ENCODE measurements at regions not wholly inside any gene's neighbourhood (a gene's known extent, or its start where the extent isn't known, plus 50 kb on each side); places are given as distances from the start of the nearest gene placed in this dataset.

DNA sequence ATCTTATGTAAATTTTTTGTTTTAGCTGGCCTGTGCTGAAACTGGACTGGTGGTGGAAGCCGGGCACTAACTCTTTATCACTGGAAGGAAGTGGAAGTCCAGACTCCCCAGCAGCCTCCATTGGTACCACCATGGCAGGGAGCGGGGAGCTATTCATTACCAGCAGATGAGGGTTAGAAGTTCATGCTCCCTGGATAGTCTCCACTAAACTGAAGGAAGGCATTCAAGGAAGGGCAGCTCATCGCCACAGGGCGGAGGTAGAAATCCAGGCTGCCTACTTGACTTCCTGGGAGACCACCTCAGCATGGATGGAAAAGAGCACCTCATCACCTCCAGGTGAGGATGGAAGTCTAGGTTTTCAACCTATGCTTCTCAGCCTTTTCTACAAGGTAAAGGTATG lies 130.9 kb downstream of the SLC16A9 start:
- TF ChIP-seq, protein P1, sequence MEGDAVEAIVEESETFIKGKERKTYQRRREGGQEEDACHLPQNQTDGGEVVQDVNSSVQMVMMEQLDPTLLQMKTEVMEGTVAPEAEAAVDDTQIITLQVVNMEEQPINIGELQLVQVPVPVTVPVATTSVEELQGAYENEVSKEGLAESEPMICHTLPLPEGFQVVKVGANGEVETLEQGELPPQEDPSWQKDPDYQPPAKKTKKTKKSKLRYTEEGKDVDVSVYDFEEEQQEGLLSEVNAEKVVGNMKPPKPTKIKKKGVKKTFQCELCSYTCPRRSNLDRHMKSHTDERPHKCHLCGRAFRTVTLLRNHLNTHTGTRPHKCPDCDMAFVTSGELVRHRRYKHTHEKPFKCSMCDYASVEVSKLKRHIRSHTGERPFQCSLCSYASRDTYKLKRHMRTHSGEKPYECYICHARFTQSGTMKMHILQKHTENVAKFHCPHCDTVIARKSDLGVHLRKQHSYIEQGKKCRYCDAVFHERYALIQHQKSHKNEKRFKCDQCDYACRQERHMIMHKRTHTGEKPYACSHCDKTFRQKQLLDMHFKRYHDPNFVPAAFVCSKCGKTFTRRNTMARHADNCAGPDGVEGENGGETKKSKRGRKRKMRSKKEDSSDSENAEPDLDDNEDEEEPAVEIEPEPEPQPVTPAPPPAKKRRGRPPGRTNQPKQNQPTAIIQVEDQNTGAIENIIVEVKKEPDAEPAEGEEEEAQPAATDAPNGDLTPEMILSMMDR (IDR thresholded peaks at IDR 0.05; ENCODE audit: low read depth, low read length), result no peak
- TF ChIP-seq EZH2phosphoT487 (IDR thresholded peaks at IDR 0.05; ENCODE audit: low read depth), result no peak

Measured in OCI-LY3 (cell line).